Endothelial cell of umbilical vein (primary cell): ENCODE measurements at regions not wholly inside any gene's neighbourhood (a gene's known extent, or its start where the extent isn't known, plus 50 kb on each side); places are given as distances from the start of the nearest gene placed in this dataset.

Source experiments
- BruUV-seq: library from RNA; stranded (reverse); fragments of 400-500 nt; replicated peaks from 2 replicates; lab custom pipeline; 2021; lab: Mats Ljungman, UMichigan
- CTCF ChIA-PET: fragments of 300-600, 350-600 bp; sonication (Branson Sonifier 250); formaldehyde crosslinking; loops from one replicate; lab custom pipeline; 2021; ENCODE audit warnings: antibody characterized with exemption, inconsistent platforms; lab: Charles Lee
- POLR2A ChIA-PET: fragments of 300-600, 350-600 bp; sonication (Branson Sonifier 250); formaldehyde crosslinking; loops from one replicate; lab custom pipeline; 2021; ENCODE audit warnings: antibody characterized with exemption, inconsistent platforms; lab: Charles Lee
- DNase-seq: peaks from one replicate; pipeline ENCODE4 v3.0.0-alpha.2; 2011; ENCODE audit warnings: low read depth, low spot score
- FAIRE-seq: peaks from 2 replicates; lab custom pipeline; 2011; peaks lifted over from hg19 to GRCh38; lab: Jason Lieb, UNC
- H2AFZ ChIP-seq: 2 replicates; pipeline ENCODE4 v1.6.0; 2012; ENCODE audit warnings: low read depth, low read length, control low read depth, inconsistent platforms
- H3K27ac ChIP-seq: 2 replicates; pipeline ENCODE4 v1.5.1; 2011; ENCODE audit warnings: low read depth, mild to moderate bottlenecking, control low read depth, low read length, moderate library complexity; ENCODE audit not compliant: insufficient read depth
- H3K27me3 ChIP-seq, 2 experiments: 2 replicates each; pipeline versions ENCODE4 v1.6.0 to v1.6.1; 2011; ENCODE audit warnings: low read length in 2 of 2, mixed read lengths in 1 of 2; ENCODE audit not compliant: control insufficient read depth in 2 of 2, insufficient read depth in 2 of 2
- H3K36me3 ChIP-seq, 2 experiments: 2 replicates in 1 of 2; 3 replicates in 1 of 2; pipeline ENCODE4 v1.5.1; 2011; ENCODE audit warnings: low read length in 2 of 2, mild to moderate bottlenecking in 1 of 2, moderate library complexity in 1 of 2; ENCODE audit not compliant: control insufficient read depth in 2 of 2, insufficient read depth in 2 of 2; ENCODE audit errors: extremely low read depth in 1 of 2
- H3K4me1 ChIP-seq: 3 replicates; pipeline ENCODE4 v1.5.1; 2011; ENCODE audit warnings: mild to moderate bottlenecking, low read length; ENCODE audit not compliant: control insufficient read depth, insufficient read depth; ENCODE audit errors: extremely low read depth
- H3K4me2 ChIP-seq: 2 replicates; pipeline ENCODE4 v1.6.1; 2011; ENCODE audit warnings: low read length, control low read depth, mixed read lengths; ENCODE audit not compliant: insufficient read depth
- H3K4me3 ChIP-seq, 3 experiments: fragments of 200-600 bp in 1 of 3; sonication (generic), shearing (Covaris generic) in 1 of 3; replicated peaks in 1 of 3; 2 replicates each; pipeline ENCODE4 v1.5.1; 2011 to 2016; ENCODE audit warnings: control low read depth in 3 of 3, low read length in 3 of 3, mild to moderate bottlenecking in 2 of 3, inconsistent platforms in 1 of 3, low read depth in 1 of 3, moderate library complexity in 1 of 3; ENCODE audit not compliant: insufficient read depth in 1 of 3
- H3K79me2 ChIP-seq: 2 replicates; pipeline ENCODE4 v1.6.0; 2012; ENCODE audit warnings: low read length, inconsistent platforms; ENCODE audit not compliant: control insufficient read depth, insufficient read depth
- H3K9ac ChIP-seq: replicated peaks from 2 replicates; pipeline ENCODE3; 2011; ENCODE audit warnings: low read length, control low read depth; ENCODE audit not compliant: insufficient read depth; ENCODE audit errors: extremely low read depth
- H3K9me1 ChIP-seq: replicated peaks from 3 replicates; pipeline ENCODE4 v1.6.0; 2011; ENCODE audit warnings: mild to moderate bottlenecking, low read length; ENCODE audit not compliant: control insufficient read depth, insufficient read depth; ENCODE audit errors: extremely low read depth
- H3K9me3 ChIP-seq: replicated peaks from 2 replicates; pipeline ENCODE4 v1.5.1; 2012; ENCODE audit warnings: low read length, inconsistent platforms; ENCODE audit not compliant: control insufficient read depth, insufficient read depth
- H4K20me1 ChIP-seq: replicated peaks from 2 replicates; pipeline ENCODE3; 2011; ENCODE audit warnings: mild to moderate bottlenecking, low read length; ENCODE audit not compliant: control insufficient read depth, insufficient read depth; ENCODE audit errors: extremely low read depth
- EZH2 ChIP-seq: IDR thresholded peaks from 2 replicates; pipeline ENCODE4 v1.6.1; 2012; ENCODE audit warnings: borderline replicate concordance, low read depth, mild to moderate bottlenecking, moderate library complexity, low read length, inconsistent platforms; ENCODE audit not compliant: severe bottlenecking
- FOS ChIP-seq: IDR thresholded peaks from 2 replicates; pipeline ENCODE4 v1.6.1; 2011; ENCODE audit warnings: mild to moderate bottlenecking, low read length, moderate library complexity, borderline replicate concordance; ENCODE audit not compliant: insufficient read depth
- GATA2 ChIP-seq: IDR thresholded peaks from 2 replicates; pipeline ENCODE4 v1.7.0; 2011; ENCODE audit warnings: low read depth, mild to moderate bottlenecking, moderate library complexity, mixed read lengths, low read length; ENCODE audit not compliant: insufficient read length, insufficient read depth
- JUN ChIP-seq: IDR thresholded peaks from 2 replicates; pipeline ENCODE4 v1.6.1; 2011; ENCODE audit warnings: borderline replicate concordance, low read depth; ENCODE audit not compliant: insufficient read length, insufficient read depth
- MYC ChIP-seq: IDR thresholded peaks from one replicate; pipeline ENCODE4 v1.6.1; 2011; ENCODE audit warnings: mild to moderate bottlenecking, low read depth, low read length
- POLR2A ChIP-seq: IDR thresholded peaks from 2 replicates; pipeline ENCODE4 v1.6.1; 2012; ENCODE audit warnings: low read depth, mild to moderate bottlenecking, control low read depth, low read length
- POLR2AphosphoS5 ChIP-seq: IDR thresholded peaks from 2 replicates; pipeline ENCODE4 v1.6.1; 2012; ENCODE audit warnings: low read depth, mild to moderate bottlenecking, control low read depth, low read length, moderate library complexity; ENCODE audit not compliant: insufficient read depth
- dilution Hi-C: fragments of 300-500 bp; cut with MboI; formaldehyde crosslinking; loops from one replicate; pipeline ENCODE4 v1.15.0; 2019; ENCODE audit warnings: low sequenced_read_pairs; ENCODE audit not compliant: extremely low pct_ligation_motif_present
- intact Hi-C: fragments of 100-400 bp; cut with micrococcal nuclease; formaldehyde crosslinking; loops from one replicate; pipeline ENCODE4 v1.10.0; 2022
- TF ChIP-seq, protein P1 (sequence below): IDR thresholded peaks from 2 replicates; pipeline ENCODE4 v1.6.1; 2011; ENCODE audit not compliant: insufficient read depth, insufficient read length
- TF ChIP-seq, protein P2 (sequence below), 2 donors: IDR thresholded peaks; 1 replicate in 1 of 2; 2 replicates in 1 of 2; pipeline ENCODE4 v1.5.1; 2011; ENCODE audit warnings: low read length in 2 of 2, mild to moderate bottlenecking in 2 of 2, moderate library complexity in 2 of 2, control low read depth in 1 of 2, inconsistent platforms in 1 of 2, low read depth in 1 of 2; ENCODE audit not compliant: insufficient read depth in 1 of 2; ENCODE audit errors: extremely low read depth in 1 of 2

DNA sequence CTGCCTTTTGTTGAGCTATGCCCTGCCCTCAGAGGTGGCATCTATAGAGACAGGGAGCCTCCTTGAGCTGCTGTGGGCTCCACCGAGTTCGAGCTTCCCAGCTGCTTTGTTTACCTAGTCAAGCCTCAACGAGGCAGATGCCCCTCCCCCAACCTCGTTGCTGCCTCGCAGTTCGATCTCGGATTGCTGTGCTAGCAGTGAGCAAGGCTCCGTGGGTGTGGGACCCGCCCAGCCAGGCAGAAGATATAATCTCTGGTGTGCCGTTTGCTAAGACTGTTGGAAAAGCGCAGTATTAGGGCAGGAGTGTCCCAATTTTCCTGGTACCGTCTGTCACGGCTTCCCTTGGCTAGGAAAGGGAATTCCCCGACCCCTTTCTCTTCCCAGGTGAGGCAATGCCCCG is 88.4 kb upstream of the CDK6 start:
- Histone ChIP-seq H3K9ac (no peak overlapping the region), H3K36me3 (no peaks in the 10 kb centered on the region), H3K27me3 (peaks cover 5 to 6% of the 10 kb centered on the region in 2 experiments), H3K79me2 (no peaks in the 10 kb centered on the region), H3K9me3 (no peaks in the 10 kb centered on the region), H3K27ac (no peak overlapping the region), H3K9me1 (no peaks in the 10 kb centered on the region), H3K4me3 (no peak overlapping the region), H4K20me1 (no peaks in the 10 kb centered on the region), H3K4me2 (no peak overlapping the region), H2AFZ (no peak overlapping the region), H3K4me1 (no peaks in the 10 kb centered on the region)
- DNase-seq (no peak), FAIRE-seq (no peak)
- intact Hi-C loops (no loop called here), dilution Hi-C loops (no loop called here)
- CTCF ChIA-PET = no interaction called here
- TF ChIP-seq POLR2AphosphoS5 (no peak), JUN (no peak), FOS (no peak), POLR2A (no peak), EZH2 (no peak), MYC (no peak), GATA2 (no peak)
- TF ChIP-seq, protein P1, sequence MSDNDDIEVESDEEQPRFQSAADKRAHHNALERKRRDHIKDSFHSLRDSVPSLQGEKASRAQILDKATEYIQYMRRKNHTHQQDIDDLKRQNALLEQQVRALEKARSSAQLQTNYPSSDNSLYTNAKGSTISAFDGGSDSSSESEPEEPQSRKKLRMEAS = no peak
- TF ChIP-seq, protein P2, sequence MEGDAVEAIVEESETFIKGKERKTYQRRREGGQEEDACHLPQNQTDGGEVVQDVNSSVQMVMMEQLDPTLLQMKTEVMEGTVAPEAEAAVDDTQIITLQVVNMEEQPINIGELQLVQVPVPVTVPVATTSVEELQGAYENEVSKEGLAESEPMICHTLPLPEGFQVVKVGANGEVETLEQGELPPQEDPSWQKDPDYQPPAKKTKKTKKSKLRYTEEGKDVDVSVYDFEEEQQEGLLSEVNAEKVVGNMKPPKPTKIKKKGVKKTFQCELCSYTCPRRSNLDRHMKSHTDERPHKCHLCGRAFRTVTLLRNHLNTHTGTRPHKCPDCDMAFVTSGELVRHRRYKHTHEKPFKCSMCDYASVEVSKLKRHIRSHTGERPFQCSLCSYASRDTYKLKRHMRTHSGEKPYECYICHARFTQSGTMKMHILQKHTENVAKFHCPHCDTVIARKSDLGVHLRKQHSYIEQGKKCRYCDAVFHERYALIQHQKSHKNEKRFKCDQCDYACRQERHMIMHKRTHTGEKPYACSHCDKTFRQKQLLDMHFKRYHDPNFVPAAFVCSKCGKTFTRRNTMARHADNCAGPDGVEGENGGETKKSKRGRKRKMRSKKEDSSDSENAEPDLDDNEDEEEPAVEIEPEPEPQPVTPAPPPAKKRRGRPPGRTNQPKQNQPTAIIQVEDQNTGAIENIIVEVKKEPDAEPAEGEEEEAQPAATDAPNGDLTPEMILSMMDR (IDR thresholded peaks at IDR 0.05; ENCODE audit: extremely low read depth in 1 of 2, insufficient read depth in 1 of 2, low read depth in 1 of 2, low read length in 2 of 2) = no peak
- POLR2A ChIA-PET = no interaction called here
- no TSS peak for BruUV-seq
